ENCODE measurements at regions not wholly inside any gene's neighbourhood (a gene's known extent, or its start where the extent isn't known, plus 50 kb on each side); places are given as distances from the start of the nearest gene placed in this dataset.

DNA sequence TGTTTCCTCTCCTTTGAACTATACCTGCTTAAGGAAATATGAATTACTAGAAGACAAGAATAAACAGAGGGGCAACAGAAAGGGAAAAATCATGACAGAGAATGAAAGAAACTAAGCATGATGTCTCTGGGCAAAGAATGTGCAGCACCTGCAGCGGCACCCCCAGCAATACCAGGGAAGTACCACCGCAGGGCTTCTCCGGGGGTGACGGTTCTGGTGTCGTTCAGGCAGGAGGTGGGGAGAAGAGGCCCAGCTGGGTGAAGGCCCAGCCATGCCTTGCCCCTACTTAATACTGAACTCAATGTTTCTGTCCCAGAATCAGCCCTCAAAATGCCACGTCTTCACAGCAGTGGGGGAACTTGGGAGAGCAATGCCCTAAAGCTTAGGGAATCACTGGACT lies 337.6 kb downstream of the CDC14C start (continued):
- TF ChIP-seq, protein P1, sequence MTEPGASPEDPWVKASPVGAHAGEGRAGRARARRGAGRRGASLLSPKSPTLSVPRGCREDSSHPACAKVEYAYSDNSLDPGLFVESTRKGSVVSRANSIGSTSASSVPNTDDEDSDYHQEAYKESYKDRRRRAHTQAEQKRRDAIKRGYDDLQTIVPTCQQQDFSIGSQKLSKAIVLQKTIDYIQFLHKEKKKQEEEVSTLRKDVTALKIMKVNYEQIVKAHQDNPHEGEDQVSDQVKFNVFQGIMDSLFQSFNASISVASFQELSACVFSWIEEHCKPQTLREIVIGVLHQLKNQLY (CRISPR knock-in tag; IDR thresholded peaks at IDR 0.05): no peak
- TF ChIP-seq ZNF263 (CRISPR knock-in tag; IDR thresholded peaks at IDR 0.05; ENCODE audit: low read depth) (no peak), SP1 (CRISPR knock-in tag; conservative IDR thresholded peaks at IDR 0.05) (no peak)
- TF ChIP-seq, protein P2, sequence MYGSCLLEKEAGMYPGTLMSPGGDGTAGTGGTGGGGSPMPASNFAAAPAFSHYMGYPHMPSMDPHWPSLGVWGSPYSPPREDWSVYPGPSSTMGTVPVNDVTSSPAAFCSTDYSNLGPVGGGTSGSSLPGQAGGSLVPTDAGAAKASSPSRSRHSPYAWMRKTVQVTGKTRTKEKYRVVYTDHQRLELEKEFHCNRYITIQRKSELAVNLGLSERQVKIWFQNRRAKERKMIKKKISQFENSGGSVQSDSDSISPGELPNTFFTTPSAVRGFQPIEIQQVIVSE (CRISPR knock-in tag; IDR thresholded peaks at IDR 0.05; ENCODE audit: borderline replicate concordance): no peak

DNA sequence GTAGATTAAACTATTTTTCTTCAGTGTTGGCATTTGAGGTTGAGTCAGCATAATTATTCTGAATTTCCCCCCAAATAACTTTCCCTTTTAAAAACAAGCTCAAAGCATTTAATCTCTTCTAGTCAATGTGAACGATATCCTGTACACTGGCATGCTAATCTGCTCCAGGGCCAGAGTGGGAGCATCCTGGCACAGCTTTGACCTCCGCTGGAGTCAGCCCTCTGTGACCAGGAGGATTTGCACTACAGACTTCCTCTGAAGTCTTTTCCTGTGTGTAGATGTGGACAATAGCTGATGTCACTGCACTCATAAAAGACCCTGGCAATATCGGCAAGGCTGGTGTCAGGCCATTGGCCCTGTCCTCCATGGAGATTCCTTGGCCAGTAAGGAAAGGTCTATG lies 340.2 kb downstream of the CDC14C start:
- H3K4me3 Mint-ChIP-seq: no peak overlapping the region
- no peaks in the 10 kb centered on the region; the same call in 1 of the 2 replicates for H3K27me3 Mint-ChIP-seq (ENCODE audit: low read depth)
- no peak for TF ChIP-seq FOXK1 (CRISPR knock-in tag; IDR thresholded peaks at IDR 0.05)
- TF ChIP-seq NFE2L1 (CRISPR knock-in tag; IDR thresholded peaks at IDR 0.05): no peak
- TF ChIP-seq, protein P3, sequence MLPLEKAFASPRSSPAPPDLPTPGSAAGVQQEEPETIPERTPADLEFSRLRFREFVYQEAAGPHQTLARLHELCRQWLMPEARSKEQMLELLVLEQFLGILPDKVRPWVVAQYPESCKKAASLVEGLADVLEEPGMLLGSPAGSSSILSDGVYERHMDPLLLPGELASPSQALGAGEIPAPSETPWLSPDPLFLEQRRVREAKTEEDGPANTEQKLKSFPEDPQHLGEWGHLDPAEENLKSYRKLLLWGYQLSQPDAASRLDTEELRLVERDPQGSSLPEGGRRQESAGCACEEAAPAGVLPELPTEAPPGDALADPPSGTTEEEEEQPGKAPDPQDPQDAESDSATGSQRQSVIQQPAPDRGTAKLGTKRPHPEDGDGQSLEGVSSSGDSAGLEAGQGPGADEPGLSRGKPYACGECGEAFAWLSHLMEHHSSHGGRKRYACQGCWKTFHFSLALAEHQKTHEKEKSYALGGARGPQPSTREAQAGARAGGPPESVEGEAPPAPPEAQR (CRISPR knock-in tag; IDR thresholded peaks at IDR 0.05): no peak
- TF ChIP-seq, protein P4, sequence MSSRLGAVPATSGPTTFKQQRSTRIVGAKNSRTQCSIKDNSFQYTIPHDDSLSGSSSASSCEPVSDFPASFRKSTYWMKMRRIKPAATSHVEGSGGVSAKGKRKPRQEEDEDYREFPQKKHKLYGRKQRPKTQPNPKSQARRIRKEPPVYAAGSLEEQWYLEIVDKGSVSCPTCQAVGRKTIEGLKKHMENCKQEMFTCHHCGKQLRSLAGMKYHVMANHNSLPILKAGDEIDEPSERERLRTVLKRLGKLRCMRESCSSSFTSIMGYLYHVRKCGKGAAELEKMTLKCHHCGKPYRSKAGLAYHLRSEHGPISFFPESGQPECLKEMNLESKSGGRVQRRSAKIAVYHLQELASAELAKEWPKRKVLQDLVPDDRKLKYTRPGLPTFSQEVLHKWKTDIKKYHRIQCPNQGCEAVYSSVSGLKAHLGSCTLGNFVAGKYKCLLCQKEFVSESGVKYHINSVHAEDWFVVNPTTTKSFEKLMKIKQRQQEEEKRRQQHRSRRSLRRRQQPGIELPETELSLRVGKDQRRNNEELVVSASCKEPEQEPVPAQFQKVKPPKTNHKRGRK (CRISPR knock-in tag; IDR thresholded peaks at IDR 0.05; ENCODE audit: borderline replicate concordance): no peak
- TF ChIP-seq, protein P5, sequence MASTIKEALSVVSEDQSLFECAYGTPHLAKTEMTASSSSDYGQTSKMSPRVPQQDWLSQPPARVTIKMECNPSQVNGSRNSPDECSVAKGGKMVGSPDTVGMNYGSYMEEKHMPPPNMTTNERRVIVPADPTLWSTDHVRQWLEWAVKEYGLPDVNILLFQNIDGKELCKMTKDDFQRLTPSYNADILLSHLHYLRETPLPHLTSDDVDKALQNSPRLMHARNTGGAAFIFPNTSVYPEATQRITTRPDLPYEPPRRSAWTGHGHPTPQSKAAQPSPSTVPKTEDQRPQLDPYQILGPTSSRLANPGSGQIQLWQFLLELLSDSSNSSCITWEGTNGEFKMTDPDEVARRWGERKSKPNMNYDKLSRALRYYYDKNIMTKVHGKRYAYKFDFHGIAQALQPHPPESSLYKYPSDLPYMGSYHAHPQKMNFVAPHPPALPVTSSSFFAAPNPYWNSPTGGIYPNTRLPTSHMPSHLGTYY (CRISPR knock-in tag; IDR thresholded peaks at IDR 0.05): no peak
- TF ChIP-seq ZNF219 (CRISPR knock-in tag; IDR thresholded peaks at IDR 0.05; ENCODE audit: borderline replicate concordance): no peak
- TF ChIP-seq MYBL2 (CRISPR knock-in tag; IDR thresholded peaks at IDR 0.05): no peak
- TF ChIP-seq, protein P6, sequence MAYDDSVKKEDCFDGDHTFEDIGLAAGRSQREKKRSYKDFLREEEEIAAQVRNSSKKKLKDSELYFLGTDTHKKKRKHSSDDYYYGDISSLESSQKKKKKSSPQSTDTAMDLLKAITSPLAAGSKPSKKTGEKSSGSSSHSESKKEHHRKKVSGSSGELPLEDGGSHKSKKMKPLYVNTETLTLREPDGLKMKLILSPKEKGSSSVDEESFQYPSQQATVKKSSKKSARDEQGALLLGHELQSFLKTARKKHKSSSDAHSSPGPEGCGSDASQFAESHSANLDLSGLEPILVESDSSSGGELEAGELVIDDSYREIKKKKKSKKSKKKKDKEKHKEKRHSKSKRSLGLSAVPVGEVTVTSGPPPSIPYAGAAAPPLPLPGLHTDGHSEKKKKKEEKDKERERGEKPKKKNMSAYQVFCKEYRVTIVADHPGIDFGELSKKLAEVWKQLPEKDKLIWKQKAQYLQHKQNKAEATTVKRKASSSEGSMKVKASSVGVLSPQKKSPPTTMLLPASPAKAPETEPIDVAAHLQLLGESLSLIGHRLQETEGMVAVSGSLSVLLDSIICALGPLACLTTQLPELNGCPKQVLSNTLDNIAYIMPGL (CRISPR knock-in tag; IDR thresholded peaks at IDR 0.05): no peak
- TF ChIP-seq, protein P7, sequence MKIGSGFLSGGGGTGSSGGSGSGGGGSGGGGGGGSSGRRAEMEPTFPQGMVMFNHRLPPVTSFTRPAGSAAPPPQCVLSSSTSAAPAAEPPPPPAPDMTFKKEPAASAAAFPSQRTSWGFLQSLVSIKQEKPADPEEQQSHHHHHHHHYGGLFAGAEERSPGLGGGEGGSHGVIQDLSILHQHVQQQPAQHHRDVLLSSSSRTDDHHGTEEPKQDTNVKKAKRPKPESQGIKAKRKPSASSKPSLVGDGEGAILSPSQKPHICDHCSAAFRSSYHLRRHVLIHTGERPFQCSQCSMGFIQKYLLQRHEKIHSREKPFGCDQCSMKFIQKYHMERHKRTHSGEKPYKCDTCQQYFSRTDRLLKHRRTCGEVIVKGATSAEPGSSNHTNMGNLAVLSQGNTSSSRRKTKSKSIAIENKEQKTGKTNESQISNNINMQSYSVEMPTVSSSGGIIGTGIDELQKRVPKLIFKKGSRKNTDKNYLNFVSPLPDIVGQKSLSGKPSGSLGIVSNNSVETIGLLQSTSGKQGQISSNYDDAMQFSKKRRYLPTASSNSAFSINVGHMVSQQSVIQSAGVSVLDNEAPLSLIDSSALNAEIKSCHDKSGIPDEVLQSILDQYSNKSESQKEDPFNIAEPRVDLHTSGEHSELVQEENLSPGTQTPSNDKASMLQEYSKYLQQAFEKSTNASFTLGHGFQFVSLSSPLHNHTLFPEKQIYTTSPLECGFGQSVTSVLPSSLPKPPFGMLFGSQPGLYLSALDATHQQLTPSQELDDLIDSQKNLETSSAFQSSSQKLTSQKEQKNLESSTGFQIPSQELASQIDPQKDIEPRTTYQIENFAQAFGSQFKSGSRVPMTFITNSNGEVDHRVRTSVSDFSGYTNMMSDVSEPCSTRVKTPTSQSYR (CRISPR knock-in tag; IDR thresholded peaks at IDR 0.05): no peak
- DNase-seq (ENCODE audit: low spot score) (no peak), ATAC-seq (no peak)
- H3K27ac Mint-ChIP-seq: no peak overlapping the region
- no peaks in the 10 kb centered on the region for H3K36me3 Mint-ChIP-seq
- H3K4me1 Mint-ChIP-seq: peaks cover 8% of the 10 kb centered on the region
- ChIA-PET POLR2A (no interaction called here), CTCF (no interaction called here)
- peaks cover 4% of the 10 kb centered on the region for H3K9me3 Mint-ChIP-seq

DNA sequence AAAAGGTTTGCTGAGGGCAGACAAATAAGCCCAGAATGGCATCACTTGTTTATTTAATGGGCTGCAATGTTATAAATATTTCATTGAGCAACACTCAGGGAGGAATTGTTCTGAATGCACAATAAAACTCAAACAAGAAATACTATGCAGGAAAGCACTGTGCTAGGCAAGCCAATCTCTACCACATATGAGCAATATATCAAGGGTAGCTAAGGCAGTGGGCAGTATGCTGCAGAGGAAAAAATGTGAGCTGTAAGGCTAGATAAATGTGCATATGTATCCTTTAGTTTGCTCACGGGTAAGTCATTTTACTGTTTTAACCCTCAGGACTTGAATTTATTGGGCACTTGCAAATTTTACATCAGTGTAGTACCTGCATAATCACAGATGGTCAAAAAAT lies 349.6 kb downstream of the CDC14C start:
- no peaks in the 10 kb centered on the region for H3K27me3 Mint-ChIP-seq (ENCODE audit: low read depth)
- DNase-seq (ENCODE audit: low spot score): no peak
- H3K4me3 Mint-ChIP-seq: no peak overlapping the region
- ChIA-PET CTCF (no interaction called here), POLR2A (no interaction called here)
- H3K4me1 Mint-ChIP-seq: peaks cover 4% of the 10 kb centered on the region; the same call in 1 of the 2 replicates
- H3K9me3 Mint-ChIP-seq: no peaks in the 10 kb centered on the region
- H3K36me3 Mint-ChIP-seq: no peaks in the 10 kb centered on the region
- no peak for TF ChIP-seq TCF7 (CRISPR knock-in tag; IDR thresholded peaks at IDR 0.05; ENCODE audit: low read depth)
- no peak for TF ChIP-seq NFYB (CRISPR knock-in tag; conservative IDR thresholded peaks at IDR 0.05; ENCODE audit: low read depth)
- no peak for TF ChIP-seq ZNF423 (CRISPR knock-in tag; IDR thresholded peaks at IDR 0.05)
- TF ChIP-seq, protein P6 (CRISPR knock-in tag; IDR thresholded peaks at IDR 0.05): no peak
- no peak for TF ChIP-seq ZNF232 (CRISPR knock-in tag; IDR thresholded peaks at IDR 0.05)
- no peak for TF ChIP-seq GTF2I (CRISPR knock-in tag; conservative IDR thresholded peaks at IDR 0.05)
- no peak for TF ChIP-seq ZNF121 (CRISPR knock-in tag; IDR thresholded peaks at IDR 0.05)
- no peak for TF ChIP-seq SMAD3 (CRISPR knock-in tag; IDR thresholded peaks at IDR 0.05; ENCODE audit: borderline replicate concordance)
- H3K27ac Mint-ChIP-seq: no peak overlapping the region
- ATAC-seq: no peak
